ENCODE measurements at regions not wholly inside any gene's neighbourhood (a gene's known extent, or its start where the extent isn't known, plus 50 kb on each side); places are given as distances from the start of the nearest gene placed in this dataset.

- Histone ChIP-seq H3K36me3 (ENCODE audit: control insufficient read depth in 1 of 2, insufficient read depth in 2 of 2, low read length in 2 of 2) (no peaks in the 10 kb centered on the region), H3K4me1 (ENCODE audit: control insufficient read depth in 1 of 2, insufficient read depth in 2 of 2, low read length in 2 of 2) (no peaks in the 10 kb centered on the region), H2BK12ac (ENCODE audit: low read length) (no peak overlapping the region), H4K91ac (ENCODE audit: low read depth, low read length) (no peak overlapping the region), H3K9ac (ENCODE audit: low read length) (no peak overlapping the region), H4K12ac (ENCODE audit: low read depth, low read length) (no peak overlapping the region), H3K18ac (ENCODE audit: low read length) (no peak overlapping the region), H3K9me3 (ENCODE audit: insufficient read depth, low read depth, low read length) (no peaks in the 10 kb centered on the region), H3K4ac (ENCODE audit: low read depth, low read length) (no peak overlapping the region), H2AFZ (ENCODE audit: insufficient read depth, low read length, poor library complexity) (no peak overlapping the region), H3K23ac (ENCODE audit: low read length) (no peak overlapping the region), H3K27ac (ENCODE audit: low read depth, low read length) (no peak overlapping the region), H3K27me3 (ENCODE audit: insufficient read depth, low read length) (no peaks in the 10 kb centered on the region), H3K14ac (ENCODE audit: low read length) (no peak overlapping the region), H2BK5ac (ENCODE audit: low read depth, low read length, poor library complexity) (no peak overlapping the region), H3K4me3 (ENCODE audit: low read depth, low read length) (no peak overlapping the region), H2BK120ac (ENCODE audit: insufficient read depth, low read length, poor library complexity) (no peak overlapping the region), H2AK5ac (ENCODE audit: low read length) (no peak overlapping the region), H3K79me1 (ENCODE audit: low read length) (no peaks in the 10 kb centered on the region), H4K8ac (ENCODE audit: low read depth, low read length) (no peak overlapping the region), H3K79me2 (ENCODE audit: control insufficient read depth, insufficient read depth, low read length, poor library complexity) (no peaks in the 10 kb centered on the region), H3K4me2 (ENCODE audit: low read length) (no peak overlapping the region)
- no peak for DNase-seq
- no CpG with 5 or more reads among the region's 3 CpGs for WGBS (ENCODE audit: extremely low coverage, insufficient coverage, insufficient read length)
These were observed 377.9 kb upstream of the CDH7 start for GRCh38 chr18:65372904-65373303.

GRCh38 chr18:65365245-65365980 is 385.4 kb upstream of the CDH7 start:
- peaks cover 8 to 23% of the 10 kb centered on the region in 2 experiments for H3K4me1 ChIP-seq (ENCODE audit: control insufficient read depth in 1 of 2, insufficient read depth in 2 of 2, low read length in 2 of 2)
- H3K23ac ChIP-seq (ENCODE audit: low read length): no peak overlapping the region
- WGBS (ENCODE audit: extremely low coverage, insufficient coverage, insufficient read length): no CpG with 5 or more reads among the region's 1 CpG
- H4K91ac ChIP-seq (ENCODE audit: low read depth, low read length): no peak overlapping the region
- H2BK120ac ChIP-seq (ENCODE audit: insufficient read depth, low read length, poor library complexity): peak overlapping the region; percentile 82
- no peak overlapping the region for H3K18ac ChIP-seq (ENCODE audit: low read length)
- no peak overlapping the region for H3K9ac ChIP-seq (ENCODE audit: low read length)
- no peak overlapping the region for H4K12ac ChIP-seq (ENCODE audit: low read depth, low read length)
- no peak for DNase-seq
- H3K79me1 ChIP-seq (ENCODE audit: low read length): peaks cover 27% of the 10 kb centered on the region
- H2BK5ac ChIP-seq (ENCODE audit: low read depth, low read length, poor library complexity): peak overlapping the region; percentile 21
- no peak overlapping the region for H2AFZ ChIP-seq (ENCODE audit: insufficient read depth, low read length, poor library complexity)
- no peak overlapping the region for H4K8ac ChIP-seq (ENCODE audit: low read depth, low read length)
- no peaks in the 10 kb centered on the region for H3K36me3 ChIP-seq (ENCODE audit: control insufficient read depth in 1 of 2, insufficient read depth in 2 of 2, low read length in 2 of 2)
- no peaks in the 10 kb centered on the region for H3K9me3 ChIP-seq (ENCODE audit: insufficient read depth, low read depth, low read length)
- H3K27ac ChIP-seq (ENCODE audit: low read depth, low read length): peak overlapping the region; percentile 98
- H3K27me3 ChIP-seq (ENCODE audit: insufficient read depth, low read length): no peaks in the 10 kb centered on the region
- H3K4me3 ChIP-seq (ENCODE audit: low read depth, low read length): no peak overlapping the region
- no peak overlapping the region for H3K14ac ChIP-seq (ENCODE audit: low read length)
- H3K4me2 ChIP-seq (ENCODE audit: low read length): peak overlapping the region; percentile 6
- H2AK5ac ChIP-seq (ENCODE audit: low read length): peak overlapping the region; percentile 47
- H3K4ac ChIP-seq (ENCODE audit: low read depth, low read length): no peak overlapping the region
- peaks cover 2% of the 10 kb centered on the region for H3K79me2 ChIP-seq (ENCODE audit: control insufficient read depth, insufficient read depth, low read length, poor library complexity)
- peak overlapping the region; percentile 90 for H2BK12ac ChIP-seq (ENCODE audit: low read length)

GRCh38 chr18:65363911-65364632 is 386.7 kb upstream of the CDH7 start:
- Histone ChIP-seq H3K23ac (ENCODE audit: low read length) (no peak overlapping the region), H3K79me2 (ENCODE audit: control insufficient read depth, insufficient read depth, low read length, poor library complexity) (peaks cover 2% of the 10 kb centered on the region), H4K12ac (ENCODE audit: low read depth, low read length) (no peak overlapping the region), H3K27ac (ENCODE audit: low read depth, low read length) (peak overlapping the region; percentile 98), H3K4me1 (ENCODE audit: control insufficient read depth in 1 of 2, insufficient read depth in 2 of 2, low read length in 2 of 2) (peaks cover 8 to 23% of the 10 kb centered on the region in 2 experiments), H2BK120ac (ENCODE audit: insufficient read depth, low read length, poor library complexity) (peak overlapping the region; percentile 96), H2AFZ (ENCODE audit: insufficient read depth, low read length, poor library complexity) (no peak overlapping the region), H3K36me3 (ENCODE audit: control insufficient read depth in 1 of 2, insufficient read depth in 2 of 2, low read length in 2 of 2) (no peaks in the 10 kb centered on the region), H3K4ac (ENCODE audit: low read depth, low read length) (no peak overlapping the region), H3K79me1 (ENCODE audit: low read length) (peaks cover 27% of the 10 kb centered on the region), H3K18ac (ENCODE audit: low read length) (no peak overlapping the region), H3K4me3 (ENCODE audit: low read depth, low read length) (no peak overlapping the region), H3K9ac (ENCODE audit: low read length) (no peak overlapping the region), H3K9me3 (ENCODE audit: insufficient read depth, low read depth, low read length) (no peaks in the 10 kb centered on the region), H2BK12ac (ENCODE audit: low read length) (peak overlapping the region; percentile 65), H4K91ac (ENCODE audit: low read depth, low read length) (peak overlapping the region; percentile 98), H2BK5ac (ENCODE audit: low read depth, low read length, poor library complexity) (peak overlapping the region; percentile 98), H3K4me2 (ENCODE audit: low read length) (peak overlapping the region; percentile 42), H3K27me3 (ENCODE audit: insufficient read depth, low read length) (no peaks in the 10 kb centered on the region), H2AK5ac (ENCODE audit: low read length) (no peak overlapping the region), H3K14ac (ENCODE audit: low read length) (no peak overlapping the region), H4K8ac (ENCODE audit: low read depth, low read length) (no peak overlapping the region)
- DNase-seq: peak in 1 of 2 donors; percentile 5
- no CpG with 5 or more reads among the region's 4 CpGs for WGBS (ENCODE audit: extremely low coverage, insufficient coverage, insufficient read length)

GRCh38 chr18:65363011-65363410 is 387.8 kb upstream of the CDH7 start:
- DNase-seq: no peak
- H3K27me3 ChIP-seq (ENCODE audit: insufficient read depth, low read length): no peaks in the 10 kb centered on the region
- H2AFZ ChIP-seq (ENCODE audit: insufficient read depth, low read length, poor library complexity): peak overlapping the region; percentile 35
- H3K4ac ChIP-seq (ENCODE audit: low read depth, low read length): peak overlapping the region; percentile 67
- H4K8ac ChIP-seq (ENCODE audit: low read depth, low read length): peak overlapping the region; percentile 81
- H3K23ac ChIP-seq (ENCODE audit: low read length): no peak overlapping the region
- H2AK5ac ChIP-seq (ENCODE audit: low read length): peak overlapping the region; percentile 44
- H3K9me3 ChIP-seq (ENCODE audit: insufficient read depth, low read depth, low read length): no peaks in the 10 kb centered on the region
- peaks cover 29% of the 10 kb centered on the region for H3K79me1 ChIP-seq (ENCODE audit: low read length)
- peak overlapping the region; percentile 87 for H2BK12ac ChIP-seq (ENCODE audit: low read length)
- H3K79me2 ChIP-seq (ENCODE audit: control insufficient read depth, insufficient read depth, low read length, poor library complexity): peaks cover 2% of the 10 kb centered on the region
- peak overlapping the region; percentile 78 for H3K14ac ChIP-seq (ENCODE audit: low read length)
- H4K91ac ChIP-seq (ENCODE audit: low read depth, low read length): peak overlapping the region; percentile 96
- peak overlapping the region; percentile 71 for H3K18ac ChIP-seq (ENCODE audit: low read length)
- peak overlapping the region; percentile 99 for H2BK120ac ChIP-seq (ENCODE audit: insufficient read depth, low read length, poor library complexity)
- no peak overlapping the region for H3K4me3 ChIP-seq (ENCODE audit: low read depth, low read length)
- WGBS (ENCODE audit: extremely low coverage, insufficient coverage, insufficient read length): no CpG with 5 or more reads among the region's 3 CpGs
- peak overlapping the region; percentile 95 for H2BK5ac ChIP-seq (ENCODE audit: low read depth, low read length, poor library complexity)
- no peaks in the 10 kb centered on the region for H3K36me3 ChIP-seq (ENCODE audit: control insufficient read depth in 1 of 2, insufficient read depth in 2 of 2, low read length in 2 of 2)
- H3K4me1 ChIP-seq (ENCODE audit: control insufficient read depth in 1 of 2, insufficient read depth in 2 of 2, low read length in 2 of 2): peaks cover 8 to 23% of the 10 kb centered on the region in 2 experiments
- no peak overlapping the region for H3K4me2 ChIP-seq (ENCODE audit: low read length)
- no peak overlapping the region for H4K12ac ChIP-seq (ENCODE audit: low read depth, low read length)
- H3K9ac ChIP-seq (ENCODE audit: low read length): no peak overlapping the region
- peak overlapping the region; percentile 98 for H3K27ac ChIP-seq (ENCODE audit: low read depth, low read length)

Measured in trophoblast cell (in vitro differentiated cells and primary cell).